ENCODE measurements at regions not wholly inside any gene's neighbourhood (a gene's known extent, or its start where the extent isn't known, plus 50 kb on each side); places are given as distances from the start of the nearest gene placed in this dataset.

GRCh38 chr20:17849901-17850683 lies 118.5 kb downstream of the SNX5 start:
- peak; percentile 96 for FAIRE-seq
- H3K4me1 ChIP-seq (ENCODE audit: insufficient read depth, low read length), result peaks cover 29% of the 10 kb centered on the region
- no peaks in the 10 kb centered on the region for H4K20me1 ChIP-seq (ENCODE audit: insufficient read depth, low read length)
- peak overlapping the region; percentile 11 for H2AFZ ChIP-seq (ENCODE audit: low read depth, low read length)
- peaks cover 21% of the 10 kb centered on the region for H3K4me1 Mint-ChIP-seq (ENCODE audit: low read depth, unreplicated experiment)
- no peak for TF ChIP-seq EZH2 (IDR thresholded peaks at IDR 0.05; ENCODE audit: insufficient read depth, low read length)
- no peak for TF ChIP-seq CTCF (IDR thresholded peaks at IDR 0.05; ENCODE audit: insufficient read depth, low read depth, low read length)
- peak overlapping the region; percentile 1 for H3K4me3 Mint-ChIP-seq (ENCODE audit: unreplicated experiment)
- peak overlapping the region; percentile 73 for H3K4me2 ChIP-seq (ENCODE audit: low read length)
- no peaks in the 10 kb centered on the region for H3K36me3 ChIP-seq (ENCODE audit: insufficient read depth, low read length)
- H3K9ac ChIP-seq (ENCODE audit: low read length), result peak overlapping the region; percentile 55
- H3K27me3 Mint-ChIP-seq (ENCODE audit: low read depth, unreplicated experiment), result no peaks in the 10 kb centered on the region
- peaks cover 11% of the 10 kb centered on the region for H3K9me3 Mint-ChIP-seq (ENCODE audit: unreplicated experiment)
- H3K27ac ChIP-seq (ENCODE audit: low read depth, low read length), result peak overlapping the region; percentile 94
- H3K9me3 ChIP-seq (ENCODE audit: insufficient read depth, low read depth, low read length), result no peaks in the 10 kb centered on the region
- peak; percentile 100 for DNase-seq (ENCODE audit: low read depth)
- H3K27ac Mint-ChIP-seq (ENCODE audit: unreplicated experiment), result peak overlapping the region; percentile 84
- H3K79me2 ChIP-seq (ENCODE audit: insufficient read depth, low read length), result no peaks in the 10 kb centered on the region
- no peak overlapping the region for H3K4me3 ChIP-seq (ENCODE audit: insufficient read depth, low read depth, low read length)
- no peaks in the 10 kb centered on the region for H3K36me3 Mint-ChIP-seq (ENCODE audit: low read depth, unreplicated experiment)
- H3K27me3 ChIP-seq (ENCODE audit: insufficient read depth, low read length), result no peaks in the 10 kb centered on the region

- H3K27ac Mint-ChIP-seq (ENCODE audit: unreplicated experiment), result peak overlapping the region; percentile 84
- peaks cover 11% of the 10 kb centered on the region for H3K9me3 Mint-ChIP-seq (ENCODE audit: unreplicated experiment)
- no peak for FAIRE-seq
- no peaks in the 10 kb centered on the region for H3K36me3 Mint-ChIP-seq (ENCODE audit: low read depth, unreplicated experiment)
- TF ChIP-seq EZH2 (IDR thresholded peaks at IDR 0.05; ENCODE audit: insufficient read depth, low read length) (no peak), CTCF (IDR thresholded peaks at IDR 0.05; ENCODE audit: insufficient read depth, low read depth, low read length) (no peak)
- no peak overlapping the region for H3K4me3 Mint-ChIP-seq (ENCODE audit: unreplicated experiment)
- peak overlapping the region; percentile 52 for H3K9ac ChIP-seq (ENCODE audit: low read length)
- peaks cover 21% of the 10 kb centered on the region for H3K4me1 Mint-ChIP-seq (ENCODE audit: low read depth, unreplicated experiment)
- H3K27ac ChIP-seq (ENCODE audit: low read depth, low read length), result peak overlapping the region; percentile 94
- H3K4me1 ChIP-seq (ENCODE audit: insufficient read depth, low read length), result peaks cover 29% of the 10 kb centered on the region
- H2AFZ ChIP-seq (ENCODE audit: low read depth, low read length), result no peak overlapping the region
- no peak for DNase-seq (ENCODE audit: low read depth)
- H3K4me3 ChIP-seq (ENCODE audit: insufficient read depth, low read depth, low read length), result peak overlapping the region; percentile 5
- no peaks in the 10 kb centered on the region for H3K9me3 ChIP-seq (ENCODE audit: insufficient read depth, low read depth, low read length)
- no peaks in the 10 kb centered on the region for H3K79me2 ChIP-seq (ENCODE audit: insufficient read depth, low read length)
- H3K36me3 ChIP-seq (ENCODE audit: insufficient read depth, low read length), result no peaks in the 10 kb centered on the region
- H3K27me3 ChIP-seq (ENCODE audit: insufficient read depth, low read length), result no peaks in the 10 kb centered on the region
- peak overlapping the region; percentile 58 for H3K4me2 ChIP-seq (ENCODE audit: low read length)
- H4K20me1 ChIP-seq (ENCODE audit: insufficient read depth, low read length), result no peaks in the 10 kb centered on the region
- no peaks in the 10 kb centered on the region for H3K27me3 Mint-ChIP-seq (ENCODE audit: low read depth, unreplicated experiment)
Measured at GRCh38 chr20:17849138-17849900, 119.3 kb downstream of the SNX5 start.
